Mesodermal cell (in vitro differentiated cells): ENCODE measurements at regions not wholly inside any gene's neighbourhood (a gene's known extent, or its start where the extent isn't known, plus 50 kb on each side); places are given as distances from the start of the nearest gene placed in this dataset.
"Not testable (repeated sequence)": the region's sequence is repeated elsewhere in the genome, so short reads cannot be mapped to it uniquely, and the experiment has no call there.

Experiments
- H3K27ac ChIP-seq: 2 replicates; pipeline ENCODE4 v1.7.0; 2013; ENCODE audit warnings: mild to moderate bottlenecking, low read depth, low read length, moderate library complexity; ENCODE audit not compliant: severe bottlenecking
- H3K36me3 ChIP-seq: 2 replicates; pipeline ENCODE4 v1.7.1; 2013; ENCODE audit warnings: mild to moderate bottlenecking, low read length, moderate library complexity; ENCODE audit not compliant: control insufficient read depth, insufficient read depth
- H3K4me1 ChIP-seq: one replicate; pipeline ENCODE4 v1.7.1; 2013; ENCODE audit warnings: mild to moderate bottlenecking, low read length; ENCODE audit not compliant: insufficient read depth, control insufficient read depth, poor library complexity, severe bottlenecking
- H3K4me3 ChIP-seq: 2 replicates; pipeline ENCODE4 v1.7.0; 2013; ENCODE audit warnings: low read length, control low read depth, mild to moderate bottlenecking; ENCODE audit not compliant: insufficient read depth, poor library complexity, severe bottlenecking; ENCODE audit errors: extremely low read depth
- H3K9me3 ChIP-seq: 2 replicates; pipeline ENCODE4 v1.7.1; 2013; ENCODE audit warnings: mild to moderate bottlenecking, low read length, moderate library complexity; ENCODE audit not compliant: control insufficient read depth
- whole genome bisulfite sequencing, 2 experiments: methylation state at CpG; one replicate each; pipeline ENCODE4 v1.1.5; 2013; ENCODE audit warnings: missing lambda C conversion rate in 2 of 2; ENCODE audit not compliant: insufficient coverage in 2 of 2; 5-methylcytosine and 5-hydroxymethylcytosine counted together

- Histone ChIP-seq H3K27ac (no peak overlapping the region), H3K36me3 (no peaks in the 10 kb centered on the region), H3K4me3 (peak overlapping the region; percentile 55), H3K4me1 (no peaks in the 10 kb centered on the region), H3K9me3 (no peaks in the 10 kb centered on the region)
- WGBS, 2 experiments = 3 to 7% methylated on average over 6 of the region's 16 CpGs
Observed at GRCh38 chr6:28658475-28659249, 133.0 kb downstream of the GPX5 start.

- Histone ChIP-seq H3K36me3 (no peaks in the 10 kb centered on the region), H3K27ac (no peak overlapping the region), H3K9me3 (no peaks in the 10 kb centered on the region), H3K4me1 (no peaks in the 10 kb centered on the region), H3K4me3 (peak overlapping the region; percentile 55)
- 73% methylated on average over 1 of the region's 2 CpGs; no CpG with 5 or more reads in 1 of the 2 experiments for WGBS, 2 experiments
Observed at GRCh38 chr6:28659250-28659566, 133.5 kb downstream of the GPX5 start.

GRCh38 chr6:28661097-28661713 is 135.5 kb downstream of the GPX5 start:
- Histone ChIP-seq H3K36me3 (no peaks in the 10 kb centered on the region), H3K9me3 (no peaks in the 10 kb centered on the region), H3K27ac (no peak overlapping the region), H3K4me3 (no peak overlapping the region), H3K4me1 (no peaks in the 10 kb centered on the region)
- 82 to 83% methylated on average over 2 of the region's 2 CpGs for WGBS, 2 experiments

- Histone ChIP-seq H3K4me1 (no peaks in the 10 kb centered on the region), H3K9me3 (no peaks in the 10 kb centered on the region), H3K36me3 (no peaks in the 10 kb centered on the region), H3K4me3 (no peak overlapping the region), H3K27ac (no peak overlapping the region)
- whole genome bisulfite sequencing, 2 experiments = 87 to 92% methylated on average over 3 of the region's 3 CpGs
Observed at GRCh38 chr6:28664870-28665396, 139.3 kb downstream of the GPX5 start.

- Histone ChIP-seq H3K4me1 (no peaks in the 10 kb centered on the region), H3K9me3 (no peaks in the 10 kb centered on the region), H3K36me3 (no peaks in the 10 kb centered on the region), H3K27ac (no peak overlapping the region), H3K4me3 (no peak overlapping the region)
- WGBS, 2 experiments = 0% methylated on average over 1 of the region's 3 CpGs; no CpG with 5 or more reads in 1 of the 2 experiments
Observed at GRCh38 chr6:28673417-28673786, 147.7 kb downstream of the GPX5 start.

GRCh38 chr6:28673787-28674671 is 148.3 kb downstream of the GPX5 start:
- WGBS, 2 experiments = 2 to 4% methylated on average over 36 to 42 of the region's 44 CpGs
- Histone ChIP-seq H3K4me3 (peak overlapping the region; percentile 57), H3K27ac (no peak overlapping the region), H3K36me3 (no peaks in the 10 kb centered on the region), H3K4me1 (no peaks in the 10 kb centered on the region), H3K9me3 (no peaks in the 10 kb centered on the region)

GRCh38 chr6:28675600-28675999 is 149.9 kb downstream of the GPX5 start:
- Histone ChIP-seq H3K36me3 (no peaks in the 10 kb centered on the region), H3K4me1 (no peaks in the 10 kb centered on the region), H3K27ac (no peak overlapping the region), H3K4me3 (no peak overlapping the region), H3K9me3 (no peaks in the 10 kb centered on the region)
- no CpG with 5 or more reads among the region's 1 CpG for WGBS, 2 experiments

- WGBS, 2 experiments = 75 to 83% methylated on average over 2 to 3 of the region's 3 CpGs
- Histone ChIP-seq H3K27ac (no peak overlapping the region), H3K9me3 (no peaks in the 10 kb centered on the region), H3K4me1 (peaks cover 14% of the 10 kb centered on the region), H3K4me3 (no peak overlapping the region), H3K36me3 (no peaks in the 10 kb centered on the region)
Observed at GRCh38 chr6:28682542-28682941, 156.9 kb downstream of the GPX5 start.

GRCh38 chr6:28682956-28683685 is 157.4 kb downstream of the GPX5 start:
- not testable (repeated sequence) for H3K36me3 ChIP-seq, H3K9me3 ChIP-seq, H3K4me3 ChIP-seq, H3K27ac ChIP-seq
- H3K4me1 ChIP-seq = peaks cover 18% of the 10 kb centered on the region
- 87 to 96% methylated on average over 5 to 9 of the region's 16 CpGs for WGBS, 2 experiments

- Histone ChIP-seq H3K4me1 (peaks cover 20% of the 10 kb centered on the region), H3K27ac (no peak overlapping the region), H3K36me3 (no peaks in the 10 kb centered on the region), H3K4me3 (no peak overlapping the region), H3K9me3 (no peaks in the 10 kb centered on the region)
- 66 to 77% methylated on average over 4 to 6 of the region's 9 CpGs for WGBS, 2 experiments
Observed at GRCh38 chr6:28683945-28684538, 158.4 kb downstream of the GPX5 start.
